Neural progenitor cell (in vitro differentiated cells): ENCODE measurements at regions not wholly inside any gene's neighbourhood (a gene's known extent, or its start where the extent isn't known, plus 50 kb on each side); places are given as distances from the start of the nearest gene placed in this dataset.

ENCODE experiments used
- EZH2 ChIP-seq: fragments of 200-600 bp; sonication (generic); IDR thresholded peaks from 2 replicates; pipeline ENCODE4 v1.6.1; 2017; ENCODE audit warnings: antibody characterized with exemption, mild to moderate bottlenecking, moderate library complexity
- EZH2phosphoT487 ChIP-seq: fragments of 200-600 bp; sonication (generic); IDR thresholded peaks from 2 replicates; pipeline ENCODE4 v1.6.1; 2017; ENCODE audit warnings: antibody characterized with exemption
- TF ChIP-seq, protein P1 (sequence below): fragments of 200-600 bp; sonication (generic); IDR thresholded peaks from 2 replicates; pipeline ENCODE4 v1.5.1; 2017; ENCODE audit warnings: antibody characterized with exemption, mild to moderate bottlenecking

DNA sequence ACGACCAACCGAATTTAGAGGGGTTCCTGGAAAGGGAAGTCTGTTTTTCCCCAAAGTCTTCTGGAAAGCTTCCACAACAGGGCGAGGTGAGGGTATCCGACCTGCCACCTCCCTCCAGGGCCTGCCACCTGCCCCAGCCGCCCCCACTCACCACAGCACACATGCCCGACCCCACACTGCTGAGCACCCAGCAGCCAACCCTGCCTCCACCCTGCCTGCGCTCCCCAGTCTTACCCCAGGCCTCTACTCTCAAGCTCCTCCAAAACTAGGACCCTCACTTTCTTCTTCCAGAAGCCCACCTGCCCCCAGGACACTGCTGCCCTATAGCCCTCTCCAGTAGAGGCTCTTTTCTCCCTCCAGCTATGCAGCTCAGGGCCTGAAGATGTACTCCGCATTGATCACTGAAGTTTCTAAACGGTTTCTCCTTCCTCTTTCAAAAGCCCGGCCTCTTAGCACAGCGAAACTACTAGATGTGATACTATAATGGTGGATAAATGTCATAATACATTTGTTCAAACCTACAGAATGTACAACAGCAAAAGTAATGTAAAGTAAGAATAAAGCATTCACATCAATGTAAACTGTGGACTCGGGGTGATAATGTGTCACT lies 128.8 kb upstream of the SLC1A4 start:
- TF ChIP-seq, protein P1, sequence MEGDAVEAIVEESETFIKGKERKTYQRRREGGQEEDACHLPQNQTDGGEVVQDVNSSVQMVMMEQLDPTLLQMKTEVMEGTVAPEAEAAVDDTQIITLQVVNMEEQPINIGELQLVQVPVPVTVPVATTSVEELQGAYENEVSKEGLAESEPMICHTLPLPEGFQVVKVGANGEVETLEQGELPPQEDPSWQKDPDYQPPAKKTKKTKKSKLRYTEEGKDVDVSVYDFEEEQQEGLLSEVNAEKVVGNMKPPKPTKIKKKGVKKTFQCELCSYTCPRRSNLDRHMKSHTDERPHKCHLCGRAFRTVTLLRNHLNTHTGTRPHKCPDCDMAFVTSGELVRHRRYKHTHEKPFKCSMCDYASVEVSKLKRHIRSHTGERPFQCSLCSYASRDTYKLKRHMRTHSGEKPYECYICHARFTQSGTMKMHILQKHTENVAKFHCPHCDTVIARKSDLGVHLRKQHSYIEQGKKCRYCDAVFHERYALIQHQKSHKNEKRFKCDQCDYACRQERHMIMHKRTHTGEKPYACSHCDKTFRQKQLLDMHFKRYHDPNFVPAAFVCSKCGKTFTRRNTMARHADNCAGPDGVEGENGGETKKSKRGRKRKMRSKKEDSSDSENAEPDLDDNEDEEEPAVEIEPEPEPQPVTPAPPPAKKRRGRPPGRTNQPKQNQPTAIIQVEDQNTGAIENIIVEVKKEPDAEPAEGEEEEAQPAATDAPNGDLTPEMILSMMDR, result no peak
- TF ChIP-seq EZH2 (no peak), EZH2phosphoT487 (no peak)
